HepG2 (cell line): ENCODE measurements at regions not wholly inside any gene's neighbourhood (a gene's known extent, or its start where the extent isn't known, plus 50 kb on each side); places are given as distances from the start of the nearest gene placed in this dataset.
A peak's percentile ranks its signal among the peaks of the same experiment; 100 is the strongest.

Experiments used
- ATAC-seq: fragments of 200-7000 bp; cut with Tn5 transposase; 3 replicates; pipeline ENCODE4 v1.9.1; 2020; ENCODE audit warnings: mild to moderate bottlenecking, moderate library complexity
- BruUV-seq: library from RNA; stranded (reverse); fragments of 400-500 nt; replicated peaks from 2 replicates; lab custom pipeline; 2021; lab: Mats Ljungman, UMichigan
- CTCF ChIA-PET: fragments of 300-600 bp; formaldehyde crosslinking; extraction: SDS; loops from one replicate; lab custom pipeline; 2021; ENCODE audit warnings: low total read pairs, inconsistent platforms, low intra/inter-chr PET ratio; lab: Yijun Ruan, JAX
- POLR2A ChIA-PET: fragments of 350-600 bp; sonication (Branson Sonifier 250); formaldehyde crosslinking; loops from one replicate; lab custom pipeline; 2020; ENCODE audit warnings: antibody characterized with exemption, inconsistent platforms; lab: Yijun Ruan, JAX
- DNase-seq: peaks from one replicate; pipeline ENCODE4 v3.0.0-alpha.2; 2015; ENCODE audit warnings: low spot score
- FAIRE-seq: peaks from 3 replicates; lab custom pipeline; 2011; peaks lifted over from hg19 to GRCh38; lab: Jason Lieb, UNC
- H2AFZ ChIP-seq: one replicate; pipeline ENCODE4 v1.6.1; 2011; ENCODE audit warnings: low read length, inconsistent platforms
- H3K27ac ChIP-seq: fragments of 300-600 bp; 3 replicates; pipeline ENCODE4 v1.8.0; 2011; ENCODE audit warnings: mixed run types, mild to moderate bottlenecking, mixed read lengths, low read length, inconsistent platforms; ENCODE audit not compliant: insufficient read depth; ENCODE audit errors: extremely low read length
- H3K27me3 ChIP-seq, 2 experiments: fragments of 200-600 bp in 1 of 2; 2 replicates in 1 of 2; 3 replicates in 1 of 2; pipeline versions ENCODE4 v1.6.0 to v1.8.0; 2011; ENCODE audit warnings: low read length in 2 of 2, mild to moderate bottlenecking in 2 of 2, moderate library complexity in 2 of 2, inconsistent platforms in 1 of 2; ENCODE audit not compliant: insufficient read depth in 2 of 2, control insufficient read depth in 1 of 2
- H3K36me3 ChIP-seq, 2 experiments: fragments of 200-600 bp in 1 of 2; replicated peaks in 1 of 2; 2 replicates in 1 of 2; 3 replicates in 1 of 2; pipeline versions ENCODE4 v1.5.1 to v1.8.0; 2011; ENCODE audit warnings: low read length in 2 of 2, inconsistent platforms in 1 of 2; ENCODE audit not compliant: insufficient read depth in 2 of 2, control insufficient read depth in 1 of 2
- H3K4me1 ChIP-seq: 2 replicates; pipeline ENCODE4 v1.5.1; 2012; ENCODE audit warnings: low read length, inconsistent platforms; ENCODE audit not compliant: insufficient read depth
- H3K4me2 ChIP-seq: 2 replicates; pipeline ENCODE4 v1.6.0; 2011; ENCODE audit warnings: low read depth, low read length, inconsistent platforms
- H3K4me3 ChIP-seq, 3 experiments: fragments of 200-600 bp in 1 of 3; sonication (generic), shearing (Covaris generic) in 1 of 3; replicated peaks in 1 of 3; 2 replicates each; pipeline ENCODE4 v1.5.1; 2011 to 2016; ENCODE audit warnings: low read length in 3 of 3, inconsistent platforms in 2 of 3, low read depth in 2 of 3, mild to moderate bottlenecking in 2 of 3, control low read depth in 1 of 3, mixed read lengths in 1 of 3; ENCODE audit not compliant: insufficient read depth in 1 of 3
- H3K79me2 ChIP-seq: one replicate; pipeline ENCODE4 v1.6.1; 2011; ENCODE audit warnings: low read length, inconsistent platforms; ENCODE audit not compliant: insufficient read depth
- H3K9ac ChIP-seq: 2 replicates; pipeline ENCODE4 v1.6.0; 2011; ENCODE audit warnings: mild to moderate bottlenecking, low read depth, low read length, inconsistent platforms; ENCODE audit not compliant: insufficient read depth
- H3K9me3 ChIP-seq: 2 replicates; pipeline ENCODE4 v1.5.1; 2012; ENCODE audit warnings: mild to moderate bottlenecking, low read length
- H4K20me1 ChIP-seq: 2 replicates; pipeline ENCODE4 v1.6.0; 2011; ENCODE audit warnings: inconsistent platforms, mild to moderate bottlenecking, low read length, moderate library complexity; ENCODE audit not compliant: insufficient read depth
- MAFF ChIP-seq: IDR thresholded peaks from 2 replicates; pipeline ENCODE4 v1.6.1; 2011; ENCODE audit warnings: low read depth, low read length, improper control_type of control experiment
- MAFK ChIP-seq, 2 experiments: IDR thresholded peaks in 1 of 2; conservative IDR thresholded peaks in 1 of 2; 2 replicates each; pipeline ENCODE4 v1.6.1; 2011; ENCODE audit warnings: improper control_type of control experiment in 2 of 2, low read length in 2 of 2
- NPAS2 ChIP-seq: sonication (generic); formaldehyde crosslinking; IDR thresholded peaks from 2 replicates; pipeline ENCODE4 v1.8.0; 2022; ENCODE audit warnings: mild to moderate bottlenecking, missing genetic modification reagents, borderline replicate concordance
- REL ChIP-seq: sonication (generic); formaldehyde crosslinking; conservative IDR thresholded peaks from 2 replicates; pipeline ENCODE4 v1.8.0; 2022; ENCODE audit warnings: mild to moderate bottlenecking, missing genetic modification reagents, moderate library complexity
- TSC22D2 ChIP-seq: sonication (generic); formaldehyde crosslinking; IDR thresholded peaks from 2 replicates; pipeline ENCODE4 v1.5.1; 2020; ENCODE audit warnings: missing genetic modification reagents, mild to moderate bottlenecking, borderline replicate concordance
- ZMYM3 ChIP-seq: sonication (generic); formaldehyde crosslinking; IDR thresholded peaks from 2 replicates; pipeline ENCODE4 v1.5.1; 2020; ENCODE audit warnings: mild to moderate bottlenecking, missing genetic modification reagents
- ZNF274 ChIP-seq: sonication (generic); formaldehyde crosslinking; IDR thresholded peaks from 2 replicates; pipeline ENCODE4 v1.5.1; 2020; ENCODE audit warnings: mild to moderate bottlenecking, missing genetic modification reagents
- ZNF761 ChIP-seq: sonication (generic); formaldehyde crosslinking; conservative IDR thresholded peaks from 2 replicates; pipeline ENCODE4 v1.4.0; 2020; ENCODE audit warnings: mild to moderate bottlenecking, missing genetic modification reagents
- WGBS: methylation state at CpG from one replicate; pipeline ENCODE4 v1.1.6; 2017; ENCODE audit warnings: low lambda C conversion rate; 5-methylcytosine and 5-hydroxymethylcytosine counted together
- in situ Hi-C: cut with HindIII; loops from 2 replicates; pipeline ENCODE4 v1.10.0; 2017; ENCODE audit warnings: low pct_unique_long_range_greater_than_20kb; ENCODE audit not compliant: extremely low pct_ligation_motif_present
- intact Hi-C: fragments of 100-400 bp; cut with micrococcal nuclease; formaldehyde crosslinking; loops from one replicate; pipeline ENCODE4 v1.10.0; 2022; ENCODE audit not compliant: unreplicated experiment
- TF ChIP-seq, protein P1 (sequence below), 2 experiments: sonication (generic) in 1 of 2; formaldehyde crosslinking in 1 of 2; IDR thresholded peaks; 2 replicates each; pipeline versions ENCODE4 v1.4.0 to v1.6.1; 2018 to 2020; ENCODE audit warnings: missing genetic modification reagents in 2 of 2, borderline replicate concordance in 1 of 2, low read depth in 1 of 2, mild to moderate bottlenecking in 1 of 2, missing biosample characterization in 1 of 2
- TF ChIP-seq, protein P2 (sequence below): sonication (generic); formaldehyde crosslinking; IDR thresholded peaks from 2 replicates; pipeline ENCODE4 v1.4.0; 2020; ENCODE audit warnings: missing genetic modification reagents
- TF ChIP-seq, protein P3 (sequence below): IDR thresholded peaks from 2 replicates; pipeline ENCODE4 v1.6.1; 2016; ENCODE audit warnings: mild to moderate bottlenecking, missing biosample characterization, missing genetic modification reagents
- TF ChIP-seq, protein P4 (sequence below): sonication (generic); formaldehyde crosslinking; IDR thresholded peaks from 2 replicates; pipeline ENCODE4 v1.4.0; 2020; ENCODE audit warnings: missing genetic modification reagents

- Histone ChIP-seq H3K9ac (no peak overlapping the region), H3K79me2 (no peaks in the 10 kb centered on the region), H3K9me3 (peaks cover 82% of the 10 kb centered on the region), H3K4me3 (no peak overlapping the region), H4K20me1 (no peaks in the 10 kb centered on the region), H3K4me2 (no peak overlapping the region), H3K36me3 (no peaks in the 10 kb centered on the region), H3K4me1 (no peaks in the 10 kb centered on the region), H2AFZ (no peak overlapping the region), H3K27me3 (no peaks in the 10 kb centered on the region), H3K27ac (no peak overlapping the region)
- TF ChIP-seq NPAS2 (CRISPR knock-in tag) = no peak
- TF ChIP-seq, protein P1, sequence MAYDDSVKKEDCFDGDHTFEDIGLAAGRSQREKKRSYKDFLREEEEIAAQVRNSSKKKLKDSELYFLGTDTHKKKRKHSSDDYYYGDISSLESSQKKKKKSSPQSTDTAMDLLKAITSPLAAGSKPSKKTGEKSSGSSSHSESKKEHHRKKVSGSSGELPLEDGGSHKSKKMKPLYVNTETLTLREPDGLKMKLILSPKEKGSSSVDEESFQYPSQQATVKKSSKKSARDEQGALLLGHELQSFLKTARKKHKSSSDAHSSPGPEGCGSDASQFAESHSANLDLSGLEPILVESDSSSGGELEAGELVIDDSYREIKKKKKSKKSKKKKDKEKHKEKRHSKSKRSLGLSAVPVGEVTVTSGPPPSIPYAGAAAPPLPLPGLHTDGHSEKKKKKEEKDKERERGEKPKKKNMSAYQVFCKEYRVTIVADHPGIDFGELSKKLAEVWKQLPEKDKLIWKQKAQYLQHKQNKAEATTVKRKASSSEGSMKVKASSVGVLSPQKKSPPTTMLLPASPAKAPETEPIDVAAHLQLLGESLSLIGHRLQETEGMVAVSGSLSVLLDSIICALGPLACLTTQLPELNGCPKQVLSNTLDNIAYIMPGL (CRISPR knock-in tag; IDR thresholded peaks at IDR 0.05; ENCODE audit: borderline replicate concordance in 1 of 2, low read depth in 1 of 2) = no peak
- peak; percentile 81 to 90 for TF ChIP-seq MAFK (conservative IDR thresholded peaks at IDR 0.05 in 1 of 2, IDR thresholded peaks at IDR 0.05 in 1 of 2; ENCODE audit: low read length in 2 of 2)
- TF ChIP-seq ZMYM3 (CRISPR knock-in tag) = no peak
- TF ChIP-seq MAFF = peak; percentile 85
- TF ChIP-seq ZNF274 (CRISPR knock-in tag) = no peak
- TF ChIP-seq TSC22D2 = no peak
- DNase-seq = no peak
- no peak for ATAC-seq
- BruUV-seq = no TSS peak
- POLR2A ChIA-PET = no interaction called here
- in situ Hi-C loops = no loop called here
- CTCF ChIA-PET = no interaction called here
- no peak for FAIRE-seq
- 1% methylated on average over 3 of the region's 3 CpGs for WGBS
- intact Hi-C loops = no loop called here
Measured at GRCh38 chr2:80719607-80720006, 415.1 kb upstream of the LRRTM1 start.

- H3K9me3 ChIP-seq = peaks cover 73% of the 10 kb centered on the region
- in situ Hi-C loops = no loop called here
- H3K27me3 ChIP-seq = no peaks in the 10 kb centered on the region
- H4K20me1 ChIP-seq = no peaks in the 10 kb centered on the region
- H2AFZ ChIP-seq = no peak overlapping the region
- no peaks in the 10 kb centered on the region for H3K79me2 ChIP-seq
- H3K4me2 ChIP-seq = no peak overlapping the region
- intact Hi-C loops = no loop called here
- H3K27ac ChIP-seq = no peak overlapping the region
- no peaks in the 10 kb centered on the region for H3K36me3 ChIP-seq
- H3K9ac ChIP-seq = no peak overlapping the region
- H3K4me1 ChIP-seq = no peaks in the 10 kb centered on the region
- FAIRE-seq (no peak), ATAC-seq (no peak), DNase-seq (no peak)
- no peak overlapping the region for H3K4me3 ChIP-seq
- WGBS = 0% methylated on average over 1 of the region's 1 CpG
- BruUV-seq = no TSS peak
- POLR2A ChIA-PET = no interaction called here
- CTCF ChIA-PET = no interaction called here
- TF ChIP-seq, protein P2, sequence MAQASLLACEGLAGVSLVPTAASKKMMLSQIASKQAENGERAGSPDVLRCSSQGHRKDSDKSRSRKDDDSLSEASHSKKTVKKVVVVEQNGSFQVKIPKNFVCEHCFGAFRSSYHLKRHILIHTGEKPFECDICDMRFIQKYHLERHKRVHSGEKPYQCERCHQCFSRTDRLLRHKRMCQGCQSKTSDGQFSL (CRISPR knock-in tag) = no peak
- TF ChIP-seq, protein P3, sequence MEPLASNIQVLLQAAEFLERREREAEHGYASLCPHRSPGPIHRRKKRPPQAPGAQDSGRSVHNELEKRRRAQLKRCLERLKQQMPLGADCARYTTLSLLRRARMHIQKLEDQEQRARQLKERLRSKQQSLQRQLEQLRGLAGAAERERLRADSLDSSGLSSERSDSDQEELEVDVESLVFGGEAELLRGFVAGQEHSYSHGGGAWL (CRISPR knock-in tag) = no peak
- TF ChIP-seq REL (CRISPR knock-in tag) = no peak
- TF ChIP-seq, protein P4, sequence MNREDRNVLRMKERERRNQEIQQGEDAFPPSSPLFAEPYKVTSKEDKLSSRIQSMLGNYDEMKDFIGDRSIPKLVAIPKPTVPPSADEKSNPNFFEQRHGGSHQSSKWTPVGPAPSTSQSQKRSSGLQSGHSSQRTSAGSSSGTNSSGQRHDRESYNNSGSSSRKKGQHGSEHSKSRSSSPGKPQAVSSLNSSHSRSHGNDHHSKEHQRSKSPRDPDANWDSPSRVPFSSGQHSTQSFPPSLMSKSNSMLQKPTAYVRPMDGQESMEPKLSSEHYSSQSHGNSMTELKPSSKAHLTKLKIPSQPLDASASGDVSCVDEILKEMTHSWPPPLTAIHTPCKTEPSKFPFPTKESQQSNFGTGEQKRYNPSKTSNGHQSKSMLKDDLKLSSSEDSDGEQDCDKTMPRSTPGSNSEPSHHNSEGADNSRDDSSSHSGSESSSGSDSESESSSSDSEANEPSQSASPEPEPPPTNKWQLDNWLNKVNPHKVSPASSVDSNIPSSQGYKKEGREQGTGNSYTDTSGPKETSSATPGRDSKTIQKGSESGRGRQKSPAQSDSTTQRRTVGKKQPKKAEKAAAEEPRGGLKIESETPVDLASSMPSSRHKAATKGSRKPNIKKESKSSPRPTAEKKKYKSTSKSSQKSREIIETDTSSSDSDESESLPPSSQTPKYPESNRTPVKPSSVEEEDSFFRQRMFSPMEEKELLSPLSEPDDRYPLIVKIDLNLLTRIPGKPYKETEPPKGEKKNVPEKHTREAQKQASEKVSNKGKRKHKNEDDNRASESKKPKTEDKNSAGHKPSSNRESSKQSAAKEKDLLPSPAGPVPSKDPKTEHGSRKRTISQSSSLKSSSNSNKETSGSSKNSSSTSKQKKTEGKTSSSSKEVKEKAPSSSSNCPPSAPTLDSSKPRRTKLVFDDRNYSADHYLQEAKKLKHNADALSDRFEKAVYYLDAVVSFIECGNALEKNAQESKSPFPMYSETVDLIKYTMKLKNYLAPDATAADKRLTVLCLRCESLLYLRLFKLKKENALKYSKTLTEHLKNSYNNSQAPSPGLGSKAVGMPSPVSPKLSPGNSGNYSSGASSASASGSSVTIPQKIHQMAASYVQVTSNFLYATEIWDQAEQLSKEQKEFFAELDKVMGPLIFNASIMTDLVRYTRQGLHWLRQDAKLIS (CRISPR knock-in tag) = no peak
- no peak for TF ChIP-seq ZNF761 (CRISPR knock-in tag)
Measured at GRCh38 chr2:80715433-80715832, 410.9 kb upstream of the LRRTM1 start.
